ENCODE measurements at regions not wholly inside any gene's neighbourhood (a gene's known extent, or its start where the extent isn't known, plus 50 kb on each side); places are given as distances from the start of the nearest gene placed in this dataset.

DNA sequence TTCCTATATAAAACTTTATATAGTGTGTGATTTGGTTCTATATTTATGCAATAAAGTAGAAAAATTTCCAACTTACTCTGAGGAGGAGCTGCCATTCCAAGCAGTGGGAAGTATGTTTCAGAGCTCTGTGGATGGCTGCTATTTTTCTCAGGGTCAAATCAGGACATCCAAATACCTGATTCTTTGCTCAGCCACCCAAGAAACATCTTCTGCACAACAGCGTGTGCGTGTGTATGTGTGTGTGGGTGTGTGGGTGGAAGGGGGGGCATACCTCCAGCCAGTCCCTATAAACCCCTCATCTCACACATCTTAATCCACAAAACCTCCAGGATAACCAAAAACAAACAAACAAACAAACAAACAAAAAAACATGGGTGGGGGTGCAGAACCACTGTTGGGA is 66.3 kb upstream of the EMX2 start:
- TF ChIP-seq EZH2 (IDR thresholded peaks at IDR 0.05; ENCODE audit: low read depth), result no peak
- TF ChIP-seq, protein P1, sequence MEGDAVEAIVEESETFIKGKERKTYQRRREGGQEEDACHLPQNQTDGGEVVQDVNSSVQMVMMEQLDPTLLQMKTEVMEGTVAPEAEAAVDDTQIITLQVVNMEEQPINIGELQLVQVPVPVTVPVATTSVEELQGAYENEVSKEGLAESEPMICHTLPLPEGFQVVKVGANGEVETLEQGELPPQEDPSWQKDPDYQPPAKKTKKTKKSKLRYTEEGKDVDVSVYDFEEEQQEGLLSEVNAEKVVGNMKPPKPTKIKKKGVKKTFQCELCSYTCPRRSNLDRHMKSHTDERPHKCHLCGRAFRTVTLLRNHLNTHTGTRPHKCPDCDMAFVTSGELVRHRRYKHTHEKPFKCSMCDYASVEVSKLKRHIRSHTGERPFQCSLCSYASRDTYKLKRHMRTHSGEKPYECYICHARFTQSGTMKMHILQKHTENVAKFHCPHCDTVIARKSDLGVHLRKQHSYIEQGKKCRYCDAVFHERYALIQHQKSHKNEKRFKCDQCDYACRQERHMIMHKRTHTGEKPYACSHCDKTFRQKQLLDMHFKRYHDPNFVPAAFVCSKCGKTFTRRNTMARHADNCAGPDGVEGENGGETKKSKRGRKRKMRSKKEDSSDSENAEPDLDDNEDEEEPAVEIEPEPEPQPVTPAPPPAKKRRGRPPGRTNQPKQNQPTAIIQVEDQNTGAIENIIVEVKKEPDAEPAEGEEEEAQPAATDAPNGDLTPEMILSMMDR (conservative IDR thresholded peaks at IDR 0.05), result no peak

Data from PC-9 (cell line).